ENCODE measurements at regions not wholly inside any gene's neighbourhood (a gene's known extent, or its start where the extent isn't known, plus 50 kb on each side); places are given as distances from the start of the nearest gene placed in this dataset.

GRCh38 chr10:91355998-91356397 lies 54.1 kb upstream of the HECTD2 start:
- Mint-ChIP-seq H3K27ac (no peak overlapping the region), H3K4me1 (no peaks in the 10 kb centered on the region), H3K4me3 (no peak overlapping the region), H3K27me3 (peaks cover 18 to 44% of the 10 kb centered on the region in 2 donors), H3K36me3 (no peaks in the 10 kb centered on the region), H3K9me3 (no peaks in the 10 kb centered on the region)
- WGBS (ENCODE audit: insufficient coverage): 82% methylated on average over 1 of the region's 3 CpGs
- H3K4me3 ChIP-seq (ENCODE audit: control insufficient read depth in 1 of 2, extremely low read depth in 1 of 2, low read length in 1 of 2): no peak overlapping the region
- no peaks in the 10 kb centered on the region for H3K36me3 ChIP-seq (ENCODE audit: control insufficient read depth in 2 of 2, extremely low read depth in 1 of 2, insufficient read depth in 1 of 2, low read length in 1 of 2)
- peaks cover 0 to 7% of the 10 kb centered on the region in 2 experiments for H3K27me3 ChIP-seq (replicated peaks in 1 of 2; ENCODE audit: control insufficient read depth in 2 of 2, extremely low read depth in 1 of 2, insufficient read depth in 2 of 2, low read length in 1 of 2)
- ATAC-seq (replicated peaks in 1 of 4): no peak
- ChIA-PET POLR2A (interaction anchor here in 1 of 2 donors (0.6 kb wide), 1 partner anchor 72 kb away, joined by 3 read pairs; no protein-coding TSS in a partner anchor), CTCF (no interaction called here)
- no peaks in the 10 kb centered on the region for H3K9me3 ChIP-seq
- H3K4me1 ChIP-seq (ENCODE audit: control insufficient read depth in 1 of 2, extremely low read depth in 1 of 2, insufficient read depth in 2 of 2, low read length in 2 of 2): no peaks in the 10 kb centered on the region
- H3K27ac ChIP-seq (ENCODE audit: low read length): no peak overlapping the region
- DNase-seq: no peak

GRCh38 chr10:91357497-91357896 lies 52.6 kb upstream of the HECTD2 start:
- Histone ChIP-seq H3K4me1 (ENCODE audit: control insufficient read depth in 1 of 2, extremely low read depth in 1 of 2, insufficient read depth in 2 of 2, low read length in 2 of 2) (no peaks in the 10 kb centered on the region), H3K9me3 (no peaks in the 10 kb centered on the region), H3K36me3 (ENCODE audit: control insufficient read depth in 2 of 2, extremely low read depth in 1 of 2, insufficient read depth in 1 of 2, low read length in 1 of 2) (no peaks in the 10 kb centered on the region), H3K4me3 (ENCODE audit: control insufficient read depth in 1 of 2, extremely low read depth in 1 of 2, low read length in 1 of 2) (no peak overlapping the region), H3K27me3 (replicated peaks in 1 of 2; ENCODE audit: control insufficient read depth in 2 of 2, extremely low read depth in 1 of 2, insufficient read depth in 2 of 2, low read length in 1 of 2) (peaks cover 0 to 7% of the 10 kb centered on the region in 2 experiments), H3K27ac (ENCODE audit: low read length) (no peak overlapping the region)
- Mint-ChIP-seq H3K27me3 (peaks cover 31 to 59% of the 10 kb centered on the region in 2 donors), H3K36me3 (no peaks in the 10 kb centered on the region), H3K4me1 (no peaks in the 10 kb centered on the region), H3K9me3 (peaks cover 0 to 4% (median 4%) of the 10 kb centered on the region in 3 donors), H3K4me3 (no peak overlapping the region), H3K27ac (no peak overlapping the region)
- ChIA-PET POLR2A (interaction anchor here in 1 of 2 donors (0.6 kb wide), 1 partner anchor 78 kb away, joined by 5 read pairs; no protein-coding TSS in a partner anchor), CTCF (interaction anchor here in 1 of 2 donors (0.5 kb wide), 1 partner anchor 61 kb away, joined by 4 read pairs; no protein-coding TSS in a partner anchor)
- ATAC-seq (replicated peaks in 1 of 4) (no peak), DNase-seq (no peak)
- 100% methylated on average over 1 of the region's 3 CpGs for WGBS (ENCODE audit: insufficient coverage)

Data from T-cell (primary cell).